HG03439 (cell line): ENCODE measurements at regions not wholly inside any gene's neighbourhood (a gene's known extent, or its start where the extent isn't known, plus 50 kb on each side); places are given as distances from the start of the nearest gene placed in this dataset.

Experiments used
- ATAC-seq: cut with Tn5 transposase; IDR thresholded peaks from one replicate; pipeline ENCODE4 v1.9.1; 2021; ENCODE audit warnings: mild to moderate bottlenecking, moderate library complexity; ENCODE audit not compliant: unreplicated experiment

DNA sequence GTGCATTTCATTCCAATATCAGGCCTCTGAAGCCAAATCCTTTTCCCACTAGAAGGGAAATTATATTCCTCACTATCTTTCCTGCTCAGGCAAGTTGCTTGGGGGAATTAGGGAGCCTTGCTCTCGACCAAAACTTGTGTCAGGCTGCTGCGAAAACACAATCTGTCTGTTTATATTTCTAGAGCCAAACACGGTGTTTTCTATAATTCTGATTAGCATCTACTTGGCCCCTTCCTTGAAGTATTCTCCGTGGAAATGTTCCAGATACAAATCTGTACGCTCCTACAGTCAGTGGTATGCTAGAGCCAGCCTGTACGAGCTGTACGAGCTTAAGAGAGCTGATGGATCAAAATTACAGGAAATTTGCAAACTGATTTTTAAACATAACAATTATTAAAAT is 299.3 kb upstream of the SALL1 start:
- no peak for ATAC-seq

DNA sequence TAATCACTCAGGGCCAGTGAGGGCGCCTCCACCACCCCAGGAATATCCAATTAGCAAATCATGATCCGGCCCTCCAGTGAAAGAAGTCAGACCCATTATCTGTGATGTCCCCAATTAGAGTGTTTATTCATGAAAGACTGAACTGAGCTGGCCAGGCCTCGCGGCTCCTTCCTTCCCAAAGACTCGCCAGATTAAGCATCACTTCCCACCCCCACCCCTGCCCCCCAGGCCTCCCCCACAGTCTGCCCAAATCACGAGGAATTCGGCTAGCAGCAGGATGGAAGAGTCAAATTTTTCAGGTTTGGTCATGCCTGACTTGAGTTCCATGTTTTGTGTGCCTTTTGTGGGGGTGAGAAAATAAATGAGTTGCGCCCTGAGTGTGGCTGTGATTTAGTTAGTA is 298.4 kb upstream of the SALL1 start:
- ATAC-seq, result no peak

DNA sequence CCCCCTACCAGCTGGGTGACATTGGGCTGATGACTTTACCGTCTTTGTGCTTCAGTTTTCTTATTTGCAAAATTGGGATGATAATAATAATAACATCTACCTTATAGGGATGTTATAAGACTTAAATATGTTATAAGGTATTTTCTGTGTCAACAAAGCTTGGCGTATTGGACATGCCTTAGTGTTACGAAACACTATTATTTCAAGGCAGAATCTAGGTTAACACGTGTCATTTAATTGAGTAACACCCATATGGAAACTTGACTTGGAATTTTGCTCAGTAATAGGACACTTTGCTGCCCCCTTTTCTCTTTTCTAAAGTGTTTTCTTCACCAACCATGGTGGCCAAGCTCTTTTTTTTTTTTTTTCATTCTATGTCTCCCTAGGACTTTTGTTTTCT is 294.2 kb upstream of the SALL1 start:
- ATAC-seq, result no peak

DNA sequence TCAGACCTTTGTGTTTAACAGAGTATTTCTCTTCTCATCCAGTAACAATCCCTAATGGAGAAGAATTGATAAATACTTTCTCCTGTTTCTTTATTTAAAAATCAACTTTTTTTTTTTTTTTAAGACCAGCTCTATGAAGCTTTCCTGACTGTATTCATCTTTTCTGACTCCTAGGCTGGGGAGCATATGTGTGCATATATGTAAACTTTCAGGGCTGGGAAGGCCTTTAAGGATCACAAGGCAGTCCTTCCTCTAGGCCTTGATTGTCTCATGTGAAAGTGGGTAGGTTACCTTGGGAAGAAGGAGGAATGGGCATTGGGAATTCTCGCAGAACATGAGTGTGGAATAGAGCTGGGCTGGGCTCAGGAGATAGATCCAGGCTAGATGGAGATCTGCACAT is 292.9 kb upstream of the SALL1 start:
- no peak for ATAC-seq

DNA sequence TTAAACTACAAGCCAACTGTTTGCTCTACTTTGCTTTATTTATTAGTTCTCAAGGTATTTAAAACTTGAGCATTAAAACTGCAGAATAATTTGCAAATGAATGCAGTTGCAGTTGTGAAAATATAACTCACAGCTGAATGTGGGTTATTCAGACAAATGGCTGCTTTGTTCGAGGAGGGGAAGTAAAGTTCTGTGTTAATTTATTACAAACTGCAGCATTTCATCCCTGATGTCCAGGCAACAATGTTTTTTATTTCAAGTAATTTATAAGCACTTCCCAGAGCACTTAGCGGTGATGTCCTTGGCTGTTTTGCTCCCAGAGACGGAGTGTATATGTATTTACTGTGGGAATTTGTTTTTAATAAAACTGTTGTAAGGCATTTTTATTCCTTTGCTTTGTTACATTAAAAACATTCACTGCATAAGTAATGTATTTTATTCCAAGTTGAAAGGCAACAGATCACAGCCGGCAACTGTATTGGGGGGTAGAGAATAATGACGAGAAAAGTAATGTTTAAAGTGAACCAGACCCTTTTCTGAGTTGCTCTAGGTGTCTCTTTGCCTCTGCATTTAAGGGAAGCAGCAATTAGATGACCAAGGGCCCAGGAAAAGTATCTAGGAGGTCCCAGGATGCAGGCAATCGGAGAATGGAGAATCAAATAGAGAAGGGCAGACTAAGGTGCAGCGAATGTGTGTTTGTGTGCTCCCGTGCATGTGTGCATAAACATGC is 291.2 kb upstream of the SALL1 start:
- ATAC-seq, result no peak

DNA sequence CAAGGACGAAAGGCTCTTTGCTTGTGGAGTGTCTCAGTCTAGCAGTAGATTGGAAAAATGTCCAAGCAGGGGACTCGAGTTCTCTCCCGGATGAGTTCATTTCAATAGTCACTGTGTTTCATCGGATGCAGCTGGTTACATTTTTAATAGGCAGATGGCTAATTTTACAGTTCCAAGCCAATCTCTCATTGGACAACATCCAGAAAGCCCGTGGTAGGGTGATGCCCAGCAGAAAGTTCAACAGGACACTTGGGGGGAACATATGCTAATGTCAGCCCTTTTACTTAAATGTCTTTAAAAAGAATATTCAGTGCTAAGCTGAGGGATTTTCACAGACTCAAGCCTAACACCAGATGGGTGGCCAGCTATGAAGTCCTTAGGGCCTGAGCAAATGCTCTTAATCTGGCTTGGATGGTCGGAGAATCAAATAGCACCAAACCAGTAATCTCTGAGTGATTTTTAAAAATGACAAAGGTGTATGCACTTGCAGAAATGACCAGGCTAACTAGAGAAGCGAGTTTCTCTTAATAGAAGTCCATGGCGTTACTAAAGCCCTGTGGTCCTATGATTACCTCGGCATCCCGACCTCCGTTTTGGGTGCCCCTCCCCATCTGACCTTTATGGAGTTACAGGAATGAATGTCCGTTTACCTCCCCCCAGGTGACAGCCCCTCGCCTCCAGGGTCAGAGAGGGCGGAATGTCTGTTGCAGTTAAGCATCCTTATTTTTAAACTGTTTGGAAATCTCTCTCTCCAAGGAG is 289.2 kb upstream of the SALL1 start:
- ATAC-seq, result no peak

DNA sequence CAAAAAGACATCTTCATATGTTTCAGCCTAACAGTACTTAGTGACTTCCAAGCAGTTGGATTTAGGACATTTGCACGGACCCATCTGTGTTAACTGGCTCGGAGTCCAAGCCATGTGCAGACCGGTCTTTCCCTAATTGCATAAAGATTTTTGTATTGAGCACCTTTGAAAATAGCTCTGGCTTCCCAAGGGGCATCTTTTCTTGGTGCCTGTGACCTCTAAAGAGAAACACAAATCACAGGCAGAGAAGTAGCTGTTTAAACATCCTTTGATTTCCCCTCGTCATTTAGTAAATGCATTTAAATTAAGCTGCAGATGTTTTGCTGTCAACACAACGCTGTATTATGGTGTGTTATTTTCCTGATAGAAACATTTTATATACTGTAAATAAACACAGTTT is 288.2 kb upstream of the SALL1 start:
- ATAC-seq, result no peak

DNA sequence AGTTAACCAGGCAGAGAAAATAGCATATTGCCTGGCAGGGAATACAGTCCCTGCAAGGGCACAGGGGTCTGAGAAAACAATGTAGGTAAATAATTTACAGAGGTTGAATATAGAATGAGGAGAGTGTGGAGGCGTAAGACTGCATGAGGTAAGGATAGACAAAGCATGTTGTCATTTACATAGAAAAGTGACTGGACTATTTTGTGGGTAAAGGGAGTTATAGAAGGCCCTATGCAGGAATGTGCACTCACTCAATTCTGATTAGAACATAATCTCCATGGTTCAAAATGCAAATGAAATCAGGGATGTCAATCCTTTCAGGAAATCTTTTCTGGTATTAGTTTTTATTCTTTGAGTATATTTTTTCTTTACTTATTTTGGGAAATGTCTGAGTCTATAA is 285.7 kb upstream of the SALL1 start:
- no peak for ATAC-seq

DNA sequence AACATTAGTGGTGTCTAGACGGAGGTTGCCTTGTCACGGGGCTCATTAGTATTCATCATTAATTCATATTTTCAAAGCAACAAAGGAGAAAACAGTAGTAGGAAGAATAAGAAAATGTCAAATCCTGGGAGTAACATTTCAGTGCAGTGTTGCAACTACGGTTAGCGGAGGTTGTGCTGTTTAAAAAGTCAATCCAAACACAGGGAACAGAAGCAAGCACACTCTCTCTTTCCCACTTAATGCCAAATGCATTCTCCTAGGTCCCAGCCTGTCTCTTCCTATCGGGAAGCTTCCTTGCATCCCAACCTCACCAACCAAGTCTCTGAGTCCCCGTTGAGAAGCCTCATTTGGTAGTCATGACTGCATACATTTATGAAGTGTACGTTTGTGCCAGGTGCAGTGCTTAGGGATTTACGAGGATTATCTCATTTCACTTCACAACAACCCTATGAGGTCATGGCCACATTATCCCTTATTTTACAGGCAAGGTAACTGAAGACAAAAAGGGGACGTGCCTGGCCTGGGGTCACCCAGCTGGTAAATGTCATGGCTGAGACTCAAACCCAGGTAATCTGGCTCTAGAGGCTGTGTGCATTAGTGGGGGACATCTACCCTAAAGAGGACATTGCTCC is 283.6 kb upstream of the SALL1 start:
- ATAC-seq, result no peak

DNA sequence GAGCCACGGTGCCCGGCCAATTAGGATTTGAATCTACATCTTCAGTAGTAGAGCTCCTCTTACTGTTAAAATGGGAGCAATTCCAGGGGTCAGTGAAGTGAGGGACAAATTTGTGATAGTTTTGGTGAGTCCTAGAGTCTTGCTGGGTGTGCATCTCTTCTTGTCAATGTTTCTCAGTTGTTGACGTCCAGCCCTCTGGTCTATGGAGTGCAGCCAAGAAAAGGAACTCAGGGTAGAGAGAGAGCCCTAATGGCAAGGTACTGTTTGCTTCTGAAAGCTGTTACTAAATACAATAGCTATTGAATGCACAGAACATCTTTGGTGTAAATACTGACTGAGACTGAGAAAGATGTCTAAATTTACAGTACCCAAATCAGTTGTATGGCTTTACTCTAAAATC is 282.5 kb upstream of the SALL1 start:
- ATAC-seq, result no peak

DNA sequence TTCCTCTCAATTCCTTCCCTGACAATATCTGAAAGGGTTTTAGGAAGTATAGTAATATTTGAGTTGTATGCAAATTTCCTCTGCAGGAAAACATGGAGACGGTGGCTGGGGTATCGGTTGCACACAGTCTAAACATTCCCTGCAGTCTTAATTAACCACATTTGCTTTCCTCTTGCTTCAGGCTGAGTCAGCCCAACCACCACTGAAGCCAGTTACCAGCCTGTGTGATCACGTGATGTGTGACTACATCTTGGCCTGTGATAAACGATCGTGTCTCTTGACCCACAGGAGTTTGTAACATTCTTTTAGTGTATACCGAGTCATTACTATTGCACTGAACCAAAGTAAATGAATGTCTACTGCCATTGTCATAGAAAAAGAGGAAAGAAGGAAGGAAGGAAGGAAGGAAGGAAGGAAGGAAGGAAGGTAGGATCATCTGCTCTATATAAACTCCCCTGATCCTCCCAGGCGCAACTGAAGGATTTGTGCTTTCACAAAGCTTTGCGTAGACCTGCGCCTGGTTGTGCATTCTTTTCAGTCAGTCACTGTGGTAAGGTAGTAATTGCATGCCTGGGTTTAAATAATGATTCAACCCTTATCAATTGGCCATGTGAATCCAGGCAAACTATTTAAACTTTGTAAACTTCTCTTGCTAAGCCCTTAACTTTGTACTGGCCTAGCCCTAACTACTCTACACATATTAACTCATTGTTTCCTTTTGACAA is 280.6 kb upstream of the SALL1 start:
- no peak for ATAC-seq

DNA sequence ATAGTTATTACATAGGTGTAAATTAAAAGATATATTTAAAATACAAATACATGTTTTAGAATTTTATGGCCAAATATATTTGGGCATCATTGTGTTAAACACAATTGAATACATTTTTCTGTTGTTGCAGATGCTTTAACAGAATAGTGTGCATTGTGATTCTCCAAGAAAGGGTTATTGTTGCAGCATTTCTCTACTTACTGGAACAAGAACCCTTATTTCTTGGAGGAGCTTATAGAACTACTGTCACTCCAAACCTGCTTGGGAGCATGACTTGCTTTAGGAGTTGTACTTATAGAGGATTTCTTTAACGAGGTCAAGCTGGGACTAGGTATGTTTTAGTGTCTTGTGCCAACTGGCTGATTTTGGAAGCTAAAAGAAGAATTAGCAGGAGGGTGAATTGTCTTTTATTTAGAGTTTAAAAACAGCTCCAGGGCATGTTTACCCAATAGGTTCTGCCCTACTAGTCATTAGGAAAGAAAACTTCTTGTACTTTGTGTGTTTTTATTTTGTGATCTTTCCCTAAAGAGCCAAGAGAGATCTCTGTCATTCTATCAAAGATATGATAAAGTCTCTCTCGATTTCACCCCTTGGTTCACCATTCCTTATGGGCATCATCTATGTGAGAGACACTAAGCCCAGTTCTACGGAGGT is 279.8 kb upstream of the SALL1 start:
- ATAC-seq, result no peak

DNA sequence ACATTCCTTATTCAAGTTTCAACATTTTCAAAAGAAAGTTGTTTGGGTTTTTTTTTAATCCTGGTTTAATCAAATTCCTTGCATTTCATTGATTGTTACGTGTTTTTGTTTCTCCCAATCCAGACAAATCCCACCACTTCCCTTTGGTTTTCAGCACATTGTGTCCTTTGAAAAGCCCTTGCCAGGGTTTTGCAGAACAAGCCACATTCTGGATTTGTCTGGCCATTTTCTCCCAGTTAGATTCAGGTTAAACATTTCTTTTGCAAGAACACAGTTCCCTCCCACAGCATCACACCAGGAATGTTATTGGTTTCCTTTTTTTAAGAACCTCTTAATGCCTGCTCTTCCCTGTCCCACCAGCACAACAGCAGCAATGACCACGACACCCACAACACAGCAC is 278.0 kb upstream of the SALL1 start:
- ATAC-seq, result no peak

DNA sequence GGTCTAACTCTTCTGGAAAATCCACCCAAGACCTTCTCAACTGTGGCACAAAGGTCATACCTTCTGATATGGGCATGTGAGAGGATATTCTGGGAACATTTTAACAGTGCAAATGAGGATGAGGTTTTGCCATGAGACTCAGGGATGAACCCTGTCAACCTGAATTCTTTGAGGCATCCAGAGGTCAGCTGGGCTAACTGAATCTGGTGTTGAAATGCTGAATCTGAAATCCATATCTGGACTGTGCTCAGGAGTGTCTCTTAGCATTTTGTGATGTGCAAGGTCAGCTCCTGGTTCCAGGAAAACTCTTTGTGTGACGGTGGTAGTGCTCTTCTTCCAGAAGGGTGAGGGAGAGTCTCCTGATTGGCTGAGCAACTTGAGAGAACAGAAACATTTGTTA is 276.0 kb upstream of the SALL1 start:
- no peak for ATAC-seq

DNA sequence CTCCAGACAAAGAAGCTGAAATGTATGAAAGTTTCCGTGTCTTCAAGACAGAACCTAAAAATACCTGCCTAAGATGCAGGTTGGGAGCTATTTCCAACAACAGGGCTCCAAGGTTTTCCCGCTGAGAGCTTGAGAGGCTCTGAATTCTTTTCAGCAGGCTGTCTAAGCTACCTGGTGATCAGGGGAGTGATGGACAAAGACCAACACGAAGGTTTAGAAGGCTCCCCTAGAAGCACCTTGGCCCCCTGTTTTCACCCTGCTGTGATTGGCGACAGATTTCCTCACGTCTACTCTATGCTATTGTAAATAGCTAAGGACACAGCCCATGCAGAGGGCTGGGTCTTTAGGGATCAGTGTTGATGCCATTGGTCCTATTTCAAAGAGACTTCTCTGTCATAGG is 275.2 kb upstream of the SALL1 start:
- ATAC-seq, result no peak

DNA sequence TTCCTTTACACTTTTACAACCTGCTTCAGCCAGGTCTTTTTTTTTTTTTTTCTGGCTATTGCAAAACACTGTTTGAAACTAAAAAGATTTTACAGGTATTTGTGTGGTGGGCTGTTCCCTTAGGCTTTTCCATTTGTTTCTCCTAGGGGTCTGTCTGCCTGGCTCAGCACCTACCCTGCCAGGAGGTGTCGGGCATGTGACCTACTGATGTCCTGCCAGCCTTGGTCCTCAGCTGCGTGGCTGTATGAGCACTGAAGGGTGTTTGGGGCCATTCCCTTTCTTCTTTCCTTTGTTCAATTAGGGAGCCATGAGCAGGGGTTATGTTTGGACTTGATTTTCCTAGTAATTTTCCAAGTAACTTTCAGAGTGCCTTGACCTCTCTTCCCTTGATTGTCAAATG is 269.2 kb upstream of the SALL1 start:
- no peak for ATAC-seq

DNA sequence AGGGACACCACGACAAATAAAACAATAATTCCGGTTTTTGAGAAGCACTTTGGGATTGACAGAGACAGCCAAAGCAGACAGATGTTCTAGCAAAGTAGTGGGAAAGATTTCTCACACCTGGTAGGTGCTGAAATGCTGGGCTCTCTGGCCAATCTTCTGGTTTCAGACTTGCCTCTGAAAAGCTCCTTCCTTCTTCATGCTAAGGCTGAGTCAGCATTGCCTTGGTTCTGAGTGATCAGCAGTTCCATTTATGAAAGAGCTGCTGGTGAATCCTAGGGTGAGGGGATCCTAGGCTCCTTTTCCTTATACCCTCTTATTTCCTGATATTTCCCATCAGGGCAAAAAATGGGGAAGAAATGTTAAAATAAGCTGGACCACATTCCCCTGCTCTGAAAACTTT is 268.7 kb upstream of the SALL1 start:
- ATAC-seq, result no peak

DNA sequence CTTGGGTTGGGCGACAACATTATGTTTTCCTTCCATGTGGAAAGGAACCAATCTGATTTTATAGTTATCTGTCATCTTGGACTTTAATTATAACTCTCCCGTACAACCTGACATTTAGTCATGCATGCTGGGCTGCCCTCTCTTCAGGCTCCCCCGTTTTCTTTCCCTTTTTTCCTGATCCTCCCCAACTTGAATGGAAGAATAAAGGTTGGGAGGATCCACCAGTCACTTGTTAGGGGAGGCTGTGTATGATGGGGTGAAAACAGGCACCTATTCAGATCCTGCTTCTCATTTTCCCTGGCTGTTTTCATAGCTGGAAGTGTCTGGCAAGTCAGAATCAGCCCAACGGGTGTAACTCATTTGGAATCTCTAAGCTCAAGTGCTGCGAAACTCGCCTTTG is 267.2 kb upstream of the SALL1 start:
- ATAC-seq, result no peak

DNA sequence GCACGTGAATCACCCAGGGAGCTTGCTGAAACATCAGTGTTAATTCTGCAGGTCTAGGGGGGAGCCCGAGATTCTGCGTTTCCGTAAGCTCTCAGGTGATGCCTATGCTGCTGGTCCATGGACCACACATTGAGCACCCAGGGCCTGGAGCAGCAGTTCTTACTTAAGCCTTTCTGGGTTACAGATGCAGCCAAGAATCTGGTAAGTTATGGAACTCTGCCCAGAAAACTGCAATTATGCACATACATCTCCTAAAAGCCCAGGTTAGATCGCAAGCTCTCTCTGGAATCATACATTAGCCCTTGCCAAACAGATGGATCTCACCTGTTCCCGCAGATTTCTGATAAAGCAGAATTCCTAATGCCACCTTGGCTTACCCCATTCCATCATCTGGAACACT is 265.9 kb upstream of the SALL1 start:
- ATAC-seq, result no peak

DNA sequence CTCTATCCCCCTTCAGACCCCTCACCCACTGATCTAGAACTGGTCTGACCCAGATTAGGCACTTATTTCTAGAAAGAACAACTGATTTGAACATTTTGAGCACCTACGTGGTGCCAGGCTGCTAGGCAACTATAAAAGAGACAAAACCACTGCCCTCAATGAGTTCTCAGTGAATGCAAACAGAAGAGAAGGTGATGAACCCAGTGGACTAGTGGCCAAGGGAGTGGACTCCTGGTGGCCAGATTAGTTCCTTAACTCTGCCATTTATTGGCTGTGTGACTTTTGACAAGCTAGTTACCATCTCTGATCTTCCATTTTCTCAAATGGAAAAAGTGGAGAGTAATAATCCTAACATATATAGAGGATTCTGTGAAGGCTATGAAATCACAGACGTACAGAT is 259.1 kb upstream of the SALL1 start:
- ATAC-seq, result no peak

DNA sequence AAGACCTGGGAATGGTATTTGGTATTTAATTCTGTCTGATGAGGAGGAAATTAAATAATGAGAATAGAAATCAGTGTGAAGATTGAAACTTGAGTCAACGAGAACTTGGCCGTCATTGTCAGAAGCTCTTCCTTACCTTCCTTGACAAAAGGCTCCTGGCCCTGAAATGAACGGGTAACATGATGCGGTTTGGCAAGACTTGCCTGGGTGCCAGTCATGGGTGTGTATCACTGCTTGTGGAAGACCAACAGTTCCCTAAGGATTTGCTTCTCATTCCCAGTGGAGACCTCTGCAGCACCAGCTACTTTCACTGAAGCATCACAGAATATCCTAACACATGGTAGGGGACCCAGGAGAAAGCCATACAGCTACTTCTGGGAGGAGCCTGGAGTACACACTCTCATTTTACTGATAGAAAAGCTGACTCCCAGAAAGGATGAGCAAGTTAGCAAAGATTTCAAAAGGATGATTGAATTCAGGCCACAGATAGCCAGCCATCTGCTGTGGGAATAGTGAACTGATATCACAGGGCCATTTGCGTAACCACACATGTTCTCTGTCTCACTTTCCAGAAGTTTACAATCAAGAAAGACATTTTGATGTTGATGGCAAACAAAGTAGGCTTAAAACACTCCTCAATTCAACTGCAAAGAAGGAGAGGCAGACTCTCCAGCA is 258.1 kb upstream of the SALL1 start:
- no peak for ATAC-seq
